Body of pancreas (tissue), 4 donors: ENCODE measurements at regions not wholly inside any gene's neighbourhood (a gene's known extent, or its start where the extent isn't known, plus 50 kb on each side); places are given as distances from the start of the nearest gene placed in this dataset.

ENCODE experiments used
- CTCF ChIP-seq, 7 experiments: fragments of 450-650 bp in 4 of 7; fragments of 200-600 bp in 3 of 7; sonication (generic) in 3 of 7; IDR thresholded peaks; one replicate each; pipeline ENCODE4 v1.5.1; 2016 to 2019; ENCODE audit warnings: antibody characterized with exemption in 7 of 7
- POLR2A ChIP-seq, 3 donors: fragments of 450-650 bp; IDR thresholded peaks; one replicate each; pipeline ENCODE4 v1.6.1; 2016; ENCODE audit warnings: antibody characterized with exemption in 3 of 3, mild to moderate bottlenecking in 2 of 3

GRCh38 chr2:3965211-3965610 lies 261.8 kb downstream of the DCDC2C start:
- TF ChIP-seq CTCF (IDR thresholded peaks at IDR 0.05) = no peak
- TF ChIP-seq POLR2A (IDR thresholded peaks at IDR 0.05) = no peak
